IPS-18c (cell line): ENCODE measurements at regions not wholly inside any gene's neighbourhood (a gene's known extent, or its start where the extent isn't known, plus 50 kb on each side); places are given as distances from the start of the nearest gene placed in this dataset.

Source experiments
- H3K4me3 ChIP-seq: 2 replicates; pipeline ENCODE4 v1.7.0; 2013; ENCODE audit warnings: low read depth, mild to moderate bottlenecking, low read length, moderate library complexity; ENCODE audit not compliant: insufficient read depth
- H3K9me3 ChIP-seq: one replicate; pipeline ENCODE4 v1.6.1; 2013; ENCODE audit warnings: mild to moderate bottlenecking, low read length, moderate library complexity; ENCODE audit not compliant: control insufficient read depth, insufficient read depth

- Histone ChIP-seq H3K4me3 (no peak overlapping the region), H3K9me3 (no peaks in the 10 kb centered on the region)
Measured at GRCh38 chr11:131038597-131038996, 122.3 kb upstream of the SNX19 start.

DNA sequence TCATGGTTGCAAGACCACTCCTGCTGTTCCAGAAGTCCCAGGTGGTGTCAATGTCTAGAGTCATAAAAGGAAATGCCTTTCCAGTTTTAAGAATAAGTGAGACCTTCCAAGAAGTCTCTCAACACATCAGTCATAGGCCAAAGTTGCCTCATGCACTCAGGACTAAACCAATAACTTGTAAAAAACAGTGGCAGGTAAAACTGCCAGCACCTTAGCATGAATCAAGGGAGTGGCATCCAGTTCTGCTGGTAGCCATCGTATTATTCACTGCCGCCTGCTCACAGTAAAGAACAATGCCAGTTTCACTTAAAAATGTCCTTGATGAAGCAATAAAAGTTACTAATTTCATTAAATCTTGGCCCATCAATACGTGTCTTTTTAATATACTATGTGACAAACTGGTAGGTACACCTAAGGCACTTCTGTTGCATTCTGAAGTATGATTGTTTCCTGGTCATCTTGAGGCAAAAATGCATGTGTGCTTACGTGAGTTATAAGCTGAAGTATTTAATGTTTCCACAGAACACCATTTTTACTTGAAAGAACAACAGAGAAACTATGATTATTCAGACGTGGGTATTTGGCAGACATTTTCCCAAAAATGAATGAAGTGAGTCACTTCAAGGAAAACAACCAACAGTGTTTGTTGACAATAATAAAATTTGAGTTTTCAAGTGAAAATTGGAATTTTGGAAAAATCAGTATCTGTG, 125.2 kb upstream of the SNX19 start:
- Histone ChIP-seq H3K4me3 (no peak overlapping the region), H3K9me3 (no peaks in the 10 kb centered on the region)

DNA sequence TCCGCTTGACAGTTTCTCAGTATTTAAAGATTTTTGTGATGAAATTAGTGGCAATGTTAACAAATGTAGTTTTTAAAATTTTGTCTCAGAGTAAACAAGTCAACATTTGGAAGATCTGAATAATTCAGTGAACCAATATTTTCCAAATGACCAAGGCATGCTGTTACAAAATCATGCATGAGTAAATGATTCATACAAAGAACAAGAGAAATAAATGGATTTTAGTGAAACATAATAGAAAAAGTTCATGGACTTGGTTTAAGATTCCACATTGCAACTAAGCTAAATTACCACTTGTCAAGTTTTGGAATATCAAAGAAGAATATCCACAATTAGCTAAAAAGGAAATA, 125.7 kb upstream of the SNX19 start:
- H3K4me3 ChIP-seq, result no peak overlapping the region

DNA sequence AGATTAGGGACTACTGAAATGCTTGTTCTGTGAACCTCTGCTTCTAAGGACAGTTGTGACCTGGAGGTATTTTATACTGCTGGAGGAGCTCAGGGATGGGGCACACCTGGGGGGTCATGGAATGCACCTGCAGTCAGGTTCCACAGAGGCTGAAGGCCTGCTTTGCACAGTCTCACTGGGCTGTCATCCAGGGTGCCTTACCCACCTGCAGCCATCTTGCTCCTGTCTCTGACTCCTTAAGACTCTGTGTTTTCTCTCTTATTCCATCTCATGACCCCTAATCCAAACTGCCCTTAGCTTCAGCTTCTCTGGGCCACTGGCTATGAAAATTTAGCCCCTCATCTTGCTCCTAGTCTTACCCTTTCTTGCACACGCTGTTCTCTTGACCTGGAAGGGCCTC, 127.0 kb upstream of the SNX19 start:
- no peaks in the 10 kb centered on the region for H3K9me3 ChIP-seq
- no peak overlapping the region for H3K4me3 ChIP-seq

More for the DNA sequence above, 125.7 kb upstream of the SNX19 start:
- H3K9me3 ChIP-seq, result no peaks in the 10 kb centered on the region

DNA sequence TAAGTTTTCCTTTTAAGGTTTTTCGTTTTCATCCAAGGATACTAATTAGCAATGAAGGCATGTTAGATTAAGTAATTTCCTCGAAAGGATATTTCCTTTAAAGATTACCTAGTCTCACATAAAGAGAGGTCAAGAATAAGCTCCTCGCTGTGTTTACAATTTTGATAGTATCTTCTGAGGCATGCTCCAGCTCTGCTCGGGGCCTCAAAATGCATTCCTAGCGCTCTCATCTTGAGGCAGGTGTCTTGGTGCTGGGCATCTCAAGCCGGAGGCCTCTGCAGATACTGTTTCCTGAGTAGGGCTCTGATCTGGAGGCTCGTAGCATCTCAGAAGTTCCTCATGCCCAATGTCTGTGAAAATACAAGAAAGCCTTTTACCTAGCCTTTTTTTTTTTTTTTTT, 128.6 kb upstream of the SNX19 start:
- H3K4me3 ChIP-seq, result no peak overlapping the region
- no peaks in the 10 kb centered on the region for H3K9me3 ChIP-seq

DNA sequence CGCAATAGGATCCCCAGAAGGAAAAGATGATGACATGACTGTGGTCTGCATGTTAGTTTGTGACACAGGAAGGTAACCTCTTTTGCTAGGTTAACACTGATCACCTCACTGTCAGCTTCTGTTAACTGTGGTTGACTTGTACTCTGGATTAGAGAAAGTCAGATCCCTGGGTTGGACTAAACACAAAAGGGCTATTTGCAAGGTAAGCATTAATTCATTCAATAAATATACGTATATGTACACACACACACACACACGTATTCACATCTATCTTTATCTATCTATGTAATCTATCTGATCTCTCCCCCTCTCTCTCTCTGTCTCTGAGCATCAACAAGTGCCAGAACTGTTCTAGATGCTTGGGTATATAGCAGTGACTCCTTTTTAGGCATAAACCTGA, 136.1 kb upstream of the SNX19 start:
- no peaks in the 10 kb centered on the region for H3K9me3 ChIP-seq
- no peak overlapping the region for H3K4me3 ChIP-seq

DNA sequence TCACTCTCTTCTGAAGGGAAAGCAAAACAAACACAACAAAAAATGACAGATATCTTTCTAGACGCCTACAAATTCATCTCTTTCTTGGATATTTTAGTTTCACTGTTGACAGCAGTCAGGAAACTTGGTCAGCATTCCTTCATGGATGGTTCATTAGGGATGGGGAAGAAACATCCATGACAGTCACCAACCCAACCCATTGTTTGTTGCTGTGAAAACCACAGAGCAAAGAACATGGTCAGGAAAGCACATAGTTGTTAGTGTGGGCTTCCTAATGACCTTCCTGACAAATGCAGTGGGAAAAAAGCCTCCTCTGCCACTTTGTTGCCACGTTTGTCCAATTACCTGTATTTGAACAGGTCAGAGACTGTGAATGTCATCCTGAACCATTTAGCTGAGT, 139.8 kb upstream of the SNX19 start:
- Histone ChIP-seq H3K4me3 (no peak overlapping the region), H3K9me3 (no peaks in the 10 kb centered on the region)

- Histone ChIP-seq H3K4me3 (no peak overlapping the region), H3K9me3 (no peaks in the 10 kb centered on the region)
Measured at GRCh38 chr11:131063638-131064037, 147.4 kb upstream of the SNX19 start.

DNA sequence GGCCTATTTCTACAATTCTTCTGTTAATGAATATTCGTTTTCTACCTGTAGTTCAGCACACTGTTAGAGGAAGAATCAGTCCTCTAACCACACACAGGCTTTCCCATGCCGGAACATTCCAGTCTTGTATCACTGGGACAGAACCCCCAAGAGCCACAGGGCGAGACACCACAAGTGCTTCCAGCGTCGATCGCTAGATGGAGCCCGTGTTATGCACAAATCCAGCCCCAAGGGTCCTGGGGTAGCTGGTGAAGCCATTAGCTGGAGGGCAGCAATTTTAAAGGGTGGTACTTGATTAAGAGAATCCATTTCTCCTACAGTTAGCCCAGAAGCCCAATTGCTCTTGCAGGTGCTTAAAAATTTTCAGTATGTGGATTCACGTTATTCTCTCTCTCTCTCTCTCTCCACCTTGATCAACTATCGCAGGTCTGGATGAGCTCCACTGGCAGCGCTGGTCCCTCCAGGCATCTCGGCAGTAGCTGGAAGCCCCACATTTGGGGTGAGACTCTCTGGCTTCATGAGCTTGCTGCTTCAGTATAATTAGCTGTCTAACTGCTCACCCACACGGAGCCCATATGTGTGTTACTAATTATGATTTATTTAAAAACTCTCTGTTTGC, 148.2 kb upstream of the SNX19 start:
- Histone ChIP-seq H3K4me3 (no peak overlapping the region), H3K9me3 (no peaks in the 10 kb centered on the region)

- Histone ChIP-seq H3K4me3 (no peak overlapping the region), H3K9me3 (no peaks in the 10 kb centered on the region)
Measured at GRCh38 chr11:131065435-131066413, 149.4 kb upstream of the SNX19 start.

GRCh38 chr11:131066551-131066950, 150.3 kb upstream of the SNX19 start:
- no peaks in the 10 kb centered on the region for H3K9me3 ChIP-seq
- H3K4me3 ChIP-seq, result no peak overlapping the region

- Histone ChIP-seq H3K4me3 (no peak overlapping the region), H3K9me3 (no peaks in the 10 kb centered on the region)
Measured at GRCh38 chr11:131070365-131070764, 154.1 kb upstream of the SNX19 start.

DNA sequence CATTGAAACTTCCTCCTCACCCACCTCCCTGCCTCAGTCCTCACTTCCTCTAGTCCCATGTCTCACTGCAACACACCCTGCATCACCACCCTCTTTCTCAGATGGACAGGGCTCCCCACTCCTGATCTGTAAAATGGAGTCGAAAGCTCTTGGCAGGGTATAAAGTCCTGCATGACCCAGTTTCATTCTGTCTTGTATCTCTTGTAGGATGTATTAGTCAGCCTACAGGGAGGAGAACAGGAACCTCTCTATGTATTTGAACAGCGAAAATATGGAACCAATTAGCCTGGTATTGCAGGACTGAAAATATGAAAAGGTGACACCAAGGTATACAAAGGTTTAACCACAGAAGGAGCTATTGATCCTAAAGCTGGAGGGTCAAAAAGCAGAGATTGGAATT, 156.9 kb upstream of the SNX19 start:
- no peak overlapping the region for H3K4me3 ChIP-seq
- no peaks in the 10 kb centered on the region for H3K9me3 ChIP-seq

GRCh38 chr11:131074573-131074972, 158.3 kb upstream of the SNX19 start:
- H3K4me3 ChIP-seq, result no peak overlapping the region
- H3K9me3 ChIP-seq, result no peaks in the 10 kb centered on the region

DNA sequence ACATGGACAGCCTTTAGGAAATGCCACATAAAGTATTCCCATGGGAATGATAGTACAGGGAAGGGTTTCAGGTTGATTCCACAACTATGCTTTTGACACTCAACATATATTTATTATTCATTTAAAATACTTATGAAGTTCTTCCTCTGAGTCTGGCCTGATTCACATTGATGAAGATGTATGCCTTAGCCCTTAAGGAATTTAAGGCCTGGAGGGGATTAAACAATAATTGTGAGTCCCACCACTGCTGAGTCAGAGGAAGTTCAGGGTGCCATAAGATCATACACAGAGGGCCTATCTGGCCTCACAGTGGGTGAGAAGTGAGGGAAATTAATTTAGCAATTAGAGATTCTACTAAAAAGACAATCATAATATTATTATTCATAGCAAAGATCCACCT, 161.1 kb upstream of the SNX19 start:
- no peak overlapping the region for H3K4me3 ChIP-seq
- H3K9me3 ChIP-seq, result no peaks in the 10 kb centered on the region

DNA sequence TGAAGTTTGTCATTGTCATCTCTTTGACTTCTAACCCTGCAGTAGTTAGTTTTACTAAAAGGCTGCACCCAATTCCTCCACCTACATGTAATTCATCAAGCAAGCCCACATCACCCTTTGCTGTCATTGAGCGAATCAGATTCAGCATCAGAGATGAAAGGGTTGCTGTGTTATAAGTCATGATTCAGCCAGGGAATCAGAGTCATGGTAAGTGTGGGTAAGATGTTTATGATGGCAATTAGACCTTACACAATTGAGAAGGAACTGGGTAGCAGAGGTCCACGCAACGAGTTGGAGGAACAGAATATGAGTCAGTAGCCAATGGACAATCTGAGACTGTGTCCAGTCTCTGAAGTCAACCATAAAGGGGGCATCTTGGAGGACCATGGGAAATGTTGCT, 162.8 kb upstream of the SNX19 start:
- H3K9me3 ChIP-seq, result no peaks in the 10 kb centered on the region
- no peak overlapping the region for H3K4me3 ChIP-seq

- no peaks in the 10 kb centered on the region for H3K9me3 ChIP-seq
- H3K4me3 ChIP-seq, result no peak overlapping the region
Measured at GRCh38 chr11:131089727-131090245, 173.5 kb upstream of the SNX19 start.

DNA sequence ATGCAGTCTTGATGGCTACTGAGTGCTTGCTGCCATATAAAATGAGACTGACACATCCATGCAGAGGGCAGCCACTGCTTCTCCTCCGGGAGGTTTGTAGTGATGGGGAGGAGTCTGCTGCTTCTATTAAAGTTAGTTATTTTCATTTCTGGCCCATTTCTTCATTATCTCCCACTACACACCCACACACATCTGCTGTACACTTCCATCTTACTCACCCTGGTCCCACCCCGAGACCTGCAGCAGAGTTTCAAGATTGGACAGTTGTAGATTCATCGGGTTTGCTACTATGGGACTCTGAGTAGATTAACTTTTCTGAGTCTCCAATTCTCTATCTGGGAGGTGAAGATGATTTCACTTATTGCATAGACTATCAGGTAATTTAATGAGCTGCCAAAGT, 176.2 kb upstream of the SNX19 start:
- Histone ChIP-seq H3K9me3 (no peaks in the 10 kb centered on the region), H3K4me3 (no peak overlapping the region)
